ENCODE measurements at regions not wholly inside any gene's neighbourhood (a gene's known extent, or its start where the extent isn't known, plus 50 kb on each side); places are given as distances from the start of the nearest gene placed in this dataset.

GRCh38 chr15:38860253-38860652 lies 295.6 kb upstream of the RASGRP1 start:
- Histone ChIP-seq H3K4me3 (ENCODE audit: extremely low read depth, insufficient read depth, low read length, poor library complexity, severe bottlenecking) (no peak overlapping the region), H3K36me3 (ENCODE audit: control insufficient read depth, insufficient read depth, low read length) (no peaks in the 10 kb centered on the region), H3K4me1 (ENCODE audit: control insufficient read depth, insufficient read depth, low read length, poor library complexity, severe bottlenecking) (no peaks in the 10 kb centered on the region), H3K9me3 (ENCODE audit: control insufficient read depth, low read length) (no peaks in the 10 kb centered on the region), H3K27ac (ENCODE audit: low read depth, low read length, severe bottlenecking) (no peak overlapping the region)
- WGBS, 2 experiments (ENCODE audit: insufficient coverage in 2 of 2) = 86 to 88% methylated on average over 3 to 4 of the region's 4 CpGs

DNA sequence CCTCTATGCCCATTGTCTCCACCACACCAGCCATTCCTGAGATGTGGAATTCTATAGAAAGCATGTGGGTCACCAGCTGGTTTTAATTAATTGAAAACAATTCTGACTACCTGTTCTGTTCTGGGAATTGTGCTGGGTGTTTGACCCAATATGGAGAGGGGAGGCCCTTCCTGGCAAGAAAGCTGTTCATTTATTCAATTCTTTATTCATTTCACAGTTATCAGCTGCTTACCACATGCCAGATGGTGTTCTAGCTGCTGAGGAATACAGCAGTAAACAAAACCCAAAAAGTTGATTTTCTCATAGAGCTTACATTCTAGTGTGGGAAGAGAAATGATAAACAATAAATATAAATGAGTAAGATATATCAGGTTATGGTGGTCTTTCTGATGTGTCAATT lies 296.1 kb upstream of the RASGRP1 start:
- Histone ChIP-seq H3K9me3 (ENCODE audit: control insufficient read depth, low read length) (no peaks in the 10 kb centered on the region), H3K36me3 (ENCODE audit: control insufficient read depth, insufficient read depth, low read length) (no peaks in the 10 kb centered on the region), H3K4me3 (ENCODE audit: extremely low read depth, insufficient read depth, low read length, poor library complexity, severe bottlenecking) (no peak overlapping the region), H3K27ac (ENCODE audit: low read depth, low read length, severe bottlenecking) (no peak overlapping the region), H3K4me1 (ENCODE audit: control insufficient read depth, insufficient read depth, low read length, poor library complexity, severe bottlenecking) (no peaks in the 10 kb centered on the region)

GRCh38 chr15:38861108-38861507 lies 296.5 kb upstream of the RASGRP1 start:
- Histone ChIP-seq H3K9me3 (ENCODE audit: control insufficient read depth, low read length) (no peaks in the 10 kb centered on the region), H3K4me1 (ENCODE audit: control insufficient read depth, insufficient read depth, low read length, poor library complexity, severe bottlenecking) (no peaks in the 10 kb centered on the region), H3K36me3 (ENCODE audit: control insufficient read depth, insufficient read depth, low read length) (no peaks in the 10 kb centered on the region), H3K27ac (ENCODE audit: low read depth, low read length, severe bottlenecking) (no peak overlapping the region), H3K4me3 (ENCODE audit: extremely low read depth, insufficient read depth, low read length, poor library complexity, severe bottlenecking) (no peak overlapping the region)

- no CpG with 5 or more reads among the region's 1 CpG for WGBS, 2 experiments (ENCODE audit: insufficient coverage in 2 of 2)
- Histone ChIP-seq H3K27ac (ENCODE audit: low read depth, low read length, severe bottlenecking) (no peak overlapping the region), H3K4me3 (ENCODE audit: extremely low read depth, insufficient read depth, low read length, poor library complexity, severe bottlenecking) (no peak overlapping the region), H3K9me3 (ENCODE audit: control insufficient read depth, low read length) (no peaks in the 10 kb centered on the region), H3K4me1 (ENCODE audit: control insufficient read depth, insufficient read depth, low read length, poor library complexity, severe bottlenecking) (no peaks in the 10 kb centered on the region), H3K36me3 (ENCODE audit: control insufficient read depth, insufficient read depth, low read length) (no peaks in the 10 kb centered on the region)
These were observed 297.5 kb upstream of the RASGRP1 start for GRCh38 chr15:38862099-38862498.

GRCh38 chr15:38863381-38863780 lies 298.8 kb upstream of the RASGRP1 start:
- Histone ChIP-seq H3K4me3 (ENCODE audit: extremely low read depth, insufficient read depth, low read length, poor library complexity, severe bottlenecking) (no peak overlapping the region), H3K9me3 (ENCODE audit: control insufficient read depth, low read length) (no peaks in the 10 kb centered on the region), H3K27ac (ENCODE audit: low read depth, low read length, severe bottlenecking) (no peak overlapping the region), H3K4me1 (ENCODE audit: control insufficient read depth, insufficient read depth, low read length, poor library complexity, severe bottlenecking) (peaks cover under 1% of the 10 kb centered on the region), H3K36me3 (ENCODE audit: control insufficient read depth, insufficient read depth, low read length) (no peaks in the 10 kb centered on the region)
- no CpG with 5 or more reads among the region's 4 CpGs for WGBS, 2 experiments (ENCODE audit: insufficient coverage in 2 of 2)

DNA sequence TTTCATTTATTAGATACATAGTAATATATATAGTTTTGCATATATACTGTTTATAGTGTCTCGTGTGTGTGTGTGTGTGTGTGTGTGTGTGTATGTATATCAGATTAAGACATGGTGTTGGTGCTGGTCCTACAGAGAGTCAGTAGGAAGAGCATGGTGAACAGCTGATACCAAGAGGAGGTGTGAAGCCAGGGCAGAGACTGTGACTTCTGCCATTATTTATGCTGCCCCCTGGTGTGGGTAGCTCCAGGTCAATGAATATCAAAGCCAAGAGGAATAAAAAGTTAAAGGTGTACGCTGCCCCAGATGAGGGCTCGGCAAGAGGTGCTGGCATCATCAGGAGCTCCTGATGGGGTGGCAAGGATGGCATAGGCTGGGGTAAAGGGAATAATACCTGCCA lies 299.5 kb upstream of the RASGRP1 start:
- WGBS, 2 experiments (ENCODE audit: insufficient coverage in 2 of 2) = 75 to 87% methylated on average over 2 of the region's 3 CpGs
- no peak overlapping the region for H3K27ac ChIP-seq (ENCODE audit: low read depth, low read length, severe bottlenecking)
- H3K4me3 ChIP-seq (ENCODE audit: extremely low read depth, insufficient read depth, low read length, poor library complexity, severe bottlenecking) = no peak overlapping the region
- no peaks in the 10 kb centered on the region for H3K36me3 ChIP-seq (ENCODE audit: control insufficient read depth, insufficient read depth, low read length)
- no peaks in the 10 kb centered on the region for H3K9me3 ChIP-seq (ENCODE audit: control insufficient read depth, low read length)
- H3K4me1 ChIP-seq (ENCODE audit: control insufficient read depth, insufficient read depth, low read length, poor library complexity, severe bottlenecking) = peaks cover 3% of the 10 kb centered on the region

GRCh38 chr15:38864827-38865581 lies 300.4 kb upstream of the RASGRP1 start:
- Histone ChIP-seq H3K4me1 (ENCODE audit: control insufficient read depth, insufficient read depth, low read length, poor library complexity, severe bottlenecking) (peaks cover 3% of the 10 kb centered on the region), H3K27ac (ENCODE audit: low read depth, low read length, severe bottlenecking) (no peak overlapping the region), H3K36me3 (ENCODE audit: control insufficient read depth, insufficient read depth, low read length) (no peaks in the 10 kb centered on the region), H3K9me3 (ENCODE audit: control insufficient read depth, low read length) (no peaks in the 10 kb centered on the region), H3K4me3 (ENCODE audit: extremely low read depth, insufficient read depth, low read length, poor library complexity, severe bottlenecking) (no peak overlapping the region)
- 89 to 91% methylated on average over 7 of the region's 9 CpGs for WGBS, 2 experiments (ENCODE audit: insufficient coverage in 2 of 2)

GRCh38 chr15:38867556-38867955 lies 302.9 kb upstream of the RASGRP1 start:
- 83 to 100% methylated on average over 1 to 2 of the region's 7 CpGs for WGBS, 2 experiments (ENCODE audit: insufficient coverage in 2 of 2)
- H3K4me3 ChIP-seq (ENCODE audit: extremely low read depth, insufficient read depth, low read length, poor library complexity, severe bottlenecking) = no peak overlapping the region
- peaks cover 3% of the 10 kb centered on the region for H3K4me1 ChIP-seq (ENCODE audit: control insufficient read depth, insufficient read depth, low read length, poor library complexity, severe bottlenecking)
- H3K27ac ChIP-seq (ENCODE audit: low read depth, low read length, severe bottlenecking) = no peak overlapping the region
- no peaks in the 10 kb centered on the region for H3K36me3 ChIP-seq (ENCODE audit: control insufficient read depth, insufficient read depth, low read length)
- no peaks in the 10 kb centered on the region for H3K9me3 ChIP-seq (ENCODE audit: control insufficient read depth, low read length)

- H3K4me1 ChIP-seq (ENCODE audit: control insufficient read depth, insufficient read depth, low read length, poor library complexity, severe bottlenecking) = peaks cover 3% of the 10 kb centered on the region
- no peaks in the 10 kb centered on the region for H3K9me3 ChIP-seq (ENCODE audit: control insufficient read depth, low read length)
- no peak overlapping the region for H3K4me3 ChIP-seq (ENCODE audit: extremely low read depth, insufficient read depth, low read length, poor library complexity, severe bottlenecking)
- H3K27ac ChIP-seq (ENCODE audit: low read depth, low read length, severe bottlenecking) = no peak overlapping the region
- no peaks in the 10 kb centered on the region for H3K36me3 ChIP-seq (ENCODE audit: control insufficient read depth, insufficient read depth, low read length)
- WGBS, 2 experiments (ENCODE audit: insufficient coverage in 2 of 2) = 56 to 83% methylated on average over 1 to 4 of the region's 8 CpGs
These were observed 303.9 kb upstream of the RASGRP1 start for GRCh38 chr15:38868326-38869114.

DNA sequence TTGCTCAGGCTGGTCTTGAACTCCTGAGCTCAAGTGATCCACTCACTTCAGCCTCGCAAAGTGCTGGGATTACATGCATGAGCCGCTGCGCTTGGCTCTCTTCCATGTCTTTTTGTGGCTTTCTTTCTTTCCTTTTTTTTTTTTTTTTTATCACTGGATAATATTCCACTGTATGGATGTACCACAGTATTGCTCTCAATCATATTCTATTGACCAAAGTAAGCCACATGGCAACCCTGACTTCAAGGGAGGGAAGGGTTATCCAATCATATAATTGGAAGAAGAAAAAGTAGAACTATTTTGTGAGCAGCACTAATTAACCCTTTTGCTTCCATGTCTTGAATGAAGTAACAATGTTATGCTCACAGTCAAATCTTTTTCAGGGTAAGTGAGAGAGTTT lies 307.0 kb upstream of the RASGRP1 start:
- Histone ChIP-seq H3K4me1 (ENCODE audit: control insufficient read depth, insufficient read depth, low read length, poor library complexity, severe bottlenecking) (peaks cover 3% of the 10 kb centered on the region), H3K9me3 (ENCODE audit: control insufficient read depth, low read length) (no peaks in the 10 kb centered on the region), H3K4me3 (ENCODE audit: extremely low read depth, insufficient read depth, low read length, poor library complexity, severe bottlenecking) (no peak overlapping the region), H3K27ac (ENCODE audit: low read depth, low read length, severe bottlenecking) (no peak overlapping the region), H3K36me3 (ENCODE audit: control insufficient read depth, insufficient read depth, low read length) (no peaks in the 10 kb centered on the region)
- WGBS, 2 experiments (ENCODE audit: insufficient coverage in 2 of 2) = 94 to 95% methylated on average over 3 of the region's 3 CpGs

DNA sequence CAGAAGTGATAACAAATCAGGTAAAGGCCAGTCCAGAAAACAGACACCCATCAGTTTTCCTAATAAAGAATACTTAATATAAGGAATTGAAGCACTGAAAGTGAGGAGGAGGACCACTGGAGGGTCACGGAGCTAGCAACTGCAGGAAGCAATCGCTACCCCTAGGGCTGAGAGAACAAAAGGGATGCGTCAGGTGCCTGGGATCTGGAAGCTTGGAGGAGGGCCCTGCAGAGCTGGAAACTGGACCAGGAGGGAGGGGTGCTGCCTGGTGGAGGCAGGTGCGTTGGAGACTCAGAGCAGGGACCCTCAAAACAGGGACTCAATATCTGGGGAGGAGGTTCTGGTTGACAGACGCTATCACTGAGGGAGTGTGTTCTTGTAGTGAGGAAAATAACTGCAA lies 308.1 kb upstream of the RASGRP1 start:
- no peak overlapping the region for H3K4me3 ChIP-seq (ENCODE audit: extremely low read depth, insufficient read depth, low read length, poor library complexity, severe bottlenecking)
- no peaks in the 10 kb centered on the region for H3K36me3 ChIP-seq (ENCODE audit: control insufficient read depth, insufficient read depth, low read length)
- no peak overlapping the region for H3K27ac ChIP-seq (ENCODE audit: low read depth, low read length, severe bottlenecking)
- H3K4me1 ChIP-seq (ENCODE audit: control insufficient read depth, insufficient read depth, low read length, poor library complexity, severe bottlenecking) = peaks cover 3% of the 10 kb centered on the region
- no peaks in the 10 kb centered on the region for H3K9me3 ChIP-seq (ENCODE audit: control insufficient read depth, low read length)
- WGBS, 2 experiments (ENCODE audit: insufficient coverage in 2 of 2) = 79 to 89% methylated on average over 3 to 4 of the region's 5 CpGs

All from mesodermal cell (in vitro differentiated cells).